ENCODE measurements at regions not wholly inside any gene's neighbourhood (a gene's known extent, or its start where the extent isn't known, plus 50 kb on each side); places are given as distances from the start of the nearest gene placed in this dataset.

GRCh38 chr10:20954519-20954918 is 57.4 kb upstream of the NEBL start:
- no peak for DNase-seq (ENCODE audit: low read depth, low spot score)

GRCh38 chr10:20953120-20953519 is 56.0 kb upstream of the NEBL start:
- DNase-seq (ENCODE audit: low read depth, low spot score): no peak

GRCh38 chr10:20949967-20950366 is 52.9 kb upstream of the NEBL start:
- no peak for DNase-seq (ENCODE audit: low read depth, low spot score)

- no peak for DNase-seq (ENCODE audit: low read depth, low spot score)
These were observed 51.7 kb upstream of the NEBL start for GRCh38 chr10:20948686-20949327.
